ENCODE measurements at regions not wholly inside any gene's neighbourhood (a gene's known extent, or its start where the extent isn't known, plus 50 kb on each side); places are given as distances from the start of the nearest gene placed in this dataset.
"Not testable (repeated sequence)": the region's sequence is repeated elsewhere in the genome, so short reads cannot be mapped to it uniquely, and the experiment has no call there.

DNA sequence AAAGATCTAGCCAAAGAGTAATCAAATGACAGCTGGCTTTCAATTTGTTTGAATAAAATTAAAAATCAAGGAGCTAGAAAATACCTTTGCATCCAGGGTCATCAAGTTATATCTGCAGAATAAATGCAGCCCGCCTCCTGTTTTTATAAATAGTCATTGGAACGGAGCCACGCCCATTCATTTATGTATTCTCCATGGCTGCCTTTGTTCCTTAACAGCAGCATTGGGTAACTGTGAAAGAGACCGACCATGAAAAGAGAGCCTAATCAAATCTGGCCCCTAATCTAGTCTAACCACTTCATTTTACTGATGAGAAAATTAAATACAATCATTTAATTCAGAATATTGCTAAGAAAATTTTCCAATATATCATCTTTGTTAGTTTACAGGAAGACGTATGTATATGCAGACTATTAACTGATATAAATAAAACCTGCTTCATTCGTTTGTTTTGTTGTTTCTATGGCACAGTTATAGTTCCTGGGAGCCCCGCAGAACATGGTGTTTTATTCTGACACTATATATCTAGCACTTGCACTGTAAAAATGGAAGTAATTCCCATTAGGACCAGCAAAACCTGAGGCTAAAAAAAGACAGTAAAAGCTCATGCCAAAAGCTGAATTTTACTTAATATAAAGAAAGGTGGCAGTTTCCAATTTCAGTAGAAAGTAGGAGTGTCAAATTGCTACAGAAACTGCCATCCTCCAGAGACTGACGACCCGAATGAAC lies 111.8 kb upstream of the PALMD start:
- no peak for DNase-seq (ENCODE audit: low read depth in 3 of 3, low spot score in 2 of 3)

GRCh38 chr1:99534638-99534930 lies 111.3 kb upstream of the PALMD start:
- DNase-seq (ENCODE audit: low read depth in 3 of 3, low spot score in 2 of 3) = peak in 1 of 3 donors; percentile 12

DNA sequence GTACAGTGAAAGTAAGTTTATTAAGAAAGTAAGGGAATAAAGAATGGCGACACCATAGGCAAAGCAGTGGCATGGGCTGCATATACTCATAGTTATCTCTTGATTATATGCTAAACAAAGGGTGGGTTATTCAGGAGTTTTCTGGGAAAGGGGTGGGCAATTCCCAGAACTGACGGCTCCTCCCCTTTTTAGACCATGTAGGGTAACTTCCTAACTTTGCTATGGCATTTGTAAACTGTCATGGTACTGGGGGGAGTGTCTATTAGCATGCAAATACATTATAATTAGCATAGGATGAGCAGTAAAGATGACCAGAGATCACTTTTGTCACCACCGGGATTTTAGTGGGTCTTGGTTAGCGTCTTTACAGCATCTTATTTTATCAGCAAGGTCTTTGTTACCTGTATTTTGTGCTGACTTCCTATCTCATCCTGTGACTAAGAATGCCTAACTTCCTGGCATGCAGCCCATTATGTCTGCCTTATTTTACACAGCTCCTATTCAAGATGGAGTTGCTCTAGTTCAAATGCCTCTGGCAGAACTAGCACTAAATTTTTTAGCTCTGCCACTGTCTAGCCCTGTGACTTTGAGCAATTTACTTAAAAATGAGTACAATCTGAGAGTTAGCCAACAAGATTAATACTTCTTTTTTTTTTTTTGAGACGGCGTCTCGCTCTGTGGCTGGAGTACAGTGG lies 110.3 kb upstream of the PALMD start:
- DNase-seq (ENCODE audit: low read depth in 3 of 3, low spot score in 2 of 3) = no peak

DNA sequence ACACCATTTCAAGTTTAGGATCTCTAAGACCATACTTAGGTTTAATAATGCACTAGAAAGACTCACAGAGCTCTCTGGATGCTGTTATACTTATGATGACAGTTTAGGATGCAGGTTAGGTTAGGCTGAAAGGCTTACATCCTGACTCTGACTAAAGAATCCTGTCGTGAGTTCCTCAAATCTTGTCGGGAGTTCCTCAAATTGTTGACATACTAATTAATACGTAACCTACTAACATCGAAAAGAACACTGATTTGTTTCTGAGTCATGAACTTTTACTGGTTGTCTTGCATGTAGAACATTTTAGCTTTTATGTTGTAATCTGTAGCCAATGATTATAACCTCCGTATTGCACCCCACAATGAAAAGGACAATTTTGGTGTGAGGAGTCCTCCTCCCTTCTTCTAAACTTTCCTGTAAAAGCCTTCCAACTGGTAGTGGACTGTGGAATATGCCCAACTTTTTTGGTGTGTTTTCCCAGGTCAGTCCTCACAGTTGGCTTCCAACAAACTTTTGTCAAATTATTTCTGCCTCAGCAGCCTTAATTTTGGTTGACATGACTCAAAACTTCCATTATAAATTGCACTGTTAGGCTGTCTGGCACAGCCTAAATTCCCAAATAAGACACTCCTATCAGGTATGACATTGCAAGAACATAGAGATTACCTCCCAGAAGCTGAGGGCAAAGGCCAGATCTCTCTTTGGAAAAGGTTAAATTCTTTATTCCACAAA lies 107.9 kb upstream of the PALMD start:
- no peak for DNase-seq (ENCODE audit: low read depth in 3 of 3, low spot score in 2 of 3)

DNA sequence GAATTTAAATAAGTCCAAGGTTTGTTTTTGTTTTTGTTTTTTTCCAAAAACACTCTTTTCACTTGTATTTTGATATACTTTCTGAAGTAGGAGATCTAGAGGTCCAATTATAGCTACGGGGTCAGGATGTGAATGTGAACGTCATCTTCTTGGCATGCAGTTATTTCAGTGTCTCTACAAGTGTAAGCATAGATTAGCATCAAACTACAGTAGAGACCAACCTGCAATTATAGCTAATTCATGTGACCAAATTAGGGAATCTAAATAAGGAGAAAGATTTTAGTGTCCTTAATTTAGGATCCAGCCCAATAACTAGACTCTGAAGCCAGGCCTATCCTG lies 107.3 kb upstream of the PALMD start:
- DNase-seq (ENCODE audit: low read depth in 3 of 3, low spot score in 2 of 3) = no peak

DNA sequence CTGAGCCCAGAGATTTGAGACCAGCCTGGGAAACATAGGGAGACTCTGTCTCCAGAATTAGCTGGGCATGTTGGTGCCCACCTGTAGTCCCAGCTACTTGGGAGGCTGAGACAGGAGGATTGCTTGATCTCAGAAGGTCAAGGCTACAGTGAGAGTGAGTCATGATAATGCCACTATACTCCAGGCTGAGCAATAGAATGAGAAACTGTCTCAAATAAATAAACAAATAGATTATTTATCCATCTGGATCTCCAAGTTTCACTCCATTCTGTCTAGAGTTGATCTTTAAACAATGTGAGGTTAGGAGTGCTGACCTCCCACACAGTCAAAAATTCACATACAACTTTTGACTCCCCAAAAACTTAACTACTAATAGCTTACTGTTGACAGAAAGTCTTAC lies 106.8 kb upstream of the PALMD start:
- DNase-seq (ENCODE audit: low read depth in 3 of 3, low spot score in 2 of 3) = no peak

GRCh38 chr1:99540744-99541143 lies 105.2 kb upstream of the PALMD start:
- no peak for DNase-seq (ENCODE audit: low read depth in 3 of 3, low spot score in 2 of 3)

GRCh38 chr1:99544328-99544727 lies 101.6 kb upstream of the PALMD start:
- no peak for DNase-seq (ENCODE audit: low read depth in 3 of 3, low spot score in 2 of 3)

DNA sequence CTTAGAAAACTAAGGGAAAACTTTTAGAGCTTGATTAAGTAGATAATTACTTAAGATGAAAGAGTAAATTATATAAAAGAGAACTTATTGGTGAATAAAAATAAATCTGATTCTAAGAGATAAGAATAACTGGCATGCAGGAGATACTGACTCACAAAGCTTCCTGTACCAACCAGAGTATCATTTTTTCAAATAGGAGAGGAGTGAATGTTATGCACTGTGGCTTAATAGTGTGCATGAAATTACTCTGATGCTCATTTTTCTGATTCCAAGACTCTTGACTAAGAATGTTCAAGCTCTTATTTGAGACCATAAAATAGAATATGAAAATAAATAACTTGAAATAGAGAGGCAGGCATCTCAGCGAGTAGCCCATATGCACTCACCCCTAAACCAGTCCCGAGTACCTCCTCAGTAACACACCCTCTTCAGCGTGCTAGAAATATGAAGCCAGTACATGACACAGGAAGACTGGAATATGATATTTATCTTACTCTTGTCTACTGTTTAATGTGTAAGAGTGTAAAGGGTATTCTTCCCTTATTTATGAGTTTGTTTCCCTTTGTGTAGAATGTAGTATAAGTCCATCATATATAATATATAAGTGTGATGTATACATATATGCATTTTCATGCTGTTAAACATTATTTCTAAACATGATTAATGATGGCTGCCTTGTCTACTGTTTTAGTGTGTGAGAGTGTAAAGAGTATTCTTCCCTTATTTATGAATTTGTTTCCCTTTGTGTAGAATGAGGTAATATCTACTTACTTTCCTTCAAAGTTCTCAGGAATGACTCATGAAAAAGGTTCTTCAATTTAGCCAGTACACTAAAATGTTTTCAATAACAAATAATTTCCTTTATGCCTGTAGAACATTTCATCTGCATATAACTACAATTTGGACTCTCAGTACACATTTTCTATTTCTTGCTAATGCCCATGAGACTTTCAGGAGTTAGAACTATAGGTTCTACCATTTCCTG lies 99.2 kb upstream of the PALMD start:
- DNase-seq (ENCODE audit: low read depth in 3 of 3, low spot score in 2 of 3) = no peak

- no peak for DNase-seq (ENCODE audit: low read depth in 3 of 3, low spot score in 2 of 3)
These were observed 96.8 kb upstream of the PALMD start for GRCh38 chr1:99548943-99549605.

GRCh38 chr1:99550198-99550597 lies 95.7 kb upstream of the PALMD start:
- DNase-seq (ENCODE audit: low read depth in 3 of 3, low spot score in 2 of 3) = no peak

DNA sequence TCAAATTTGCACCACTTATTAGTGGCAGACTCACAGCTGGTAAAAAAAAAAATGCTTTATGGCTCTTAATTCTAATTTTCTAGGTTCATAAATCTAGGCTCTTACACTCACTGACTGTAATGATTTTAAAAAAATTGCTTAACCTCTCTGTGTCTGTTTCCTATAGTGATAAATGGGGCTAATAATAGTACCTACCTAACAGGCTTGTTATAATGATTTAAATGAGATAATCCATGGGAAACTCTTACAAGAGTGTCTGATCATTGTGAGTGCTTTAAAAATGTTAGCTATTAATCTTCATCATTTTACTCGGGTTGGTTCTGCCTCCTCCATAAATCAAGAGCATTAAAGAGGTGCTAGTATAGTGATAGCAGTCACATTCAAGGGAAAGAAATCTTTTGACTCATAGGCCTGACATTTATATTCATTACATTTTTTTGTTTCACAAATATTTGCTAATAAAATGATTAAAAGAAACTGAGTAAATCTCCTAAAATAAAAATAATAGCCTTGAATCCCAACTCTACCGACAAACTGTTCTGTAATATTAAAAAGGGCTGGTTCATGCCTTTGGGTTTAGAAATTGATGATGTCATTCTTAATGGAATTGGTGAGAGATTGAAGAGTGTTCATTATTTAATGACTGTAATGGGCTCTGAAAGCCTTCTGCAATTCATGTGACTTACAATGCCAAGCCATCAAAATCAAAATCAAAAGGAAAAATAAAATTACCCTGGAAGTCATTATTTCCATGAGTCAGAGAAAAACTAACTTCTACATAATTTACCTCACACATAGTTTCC lies 93.9 kb upstream of the PALMD start:
- no peak for DNase-seq (ENCODE audit: low read depth in 3 of 3, low spot score in 2 of 3)

DNA sequence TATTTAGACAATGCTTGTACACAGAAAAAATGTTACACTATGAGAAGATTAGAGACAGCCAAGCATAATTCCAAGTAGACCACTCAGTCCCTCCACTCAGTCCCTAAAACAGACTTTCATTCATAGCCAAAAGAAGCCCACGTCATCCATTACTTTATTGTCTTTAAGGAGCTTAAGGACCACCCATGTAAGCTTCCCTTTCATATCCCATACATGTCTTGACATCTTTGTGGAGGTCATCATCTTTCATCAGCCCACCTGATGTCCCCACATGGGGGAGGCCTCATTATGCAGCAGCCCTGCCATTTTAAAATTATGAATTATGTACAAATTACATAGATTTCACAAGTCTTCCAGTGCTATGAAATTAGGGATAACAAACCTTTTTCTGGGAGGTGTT lies 92.6 kb upstream of the PALMD start:
- DNase-seq (ENCODE audit: low read depth in 3 of 3, low spot score in 2 of 3) = no peak

DNA sequence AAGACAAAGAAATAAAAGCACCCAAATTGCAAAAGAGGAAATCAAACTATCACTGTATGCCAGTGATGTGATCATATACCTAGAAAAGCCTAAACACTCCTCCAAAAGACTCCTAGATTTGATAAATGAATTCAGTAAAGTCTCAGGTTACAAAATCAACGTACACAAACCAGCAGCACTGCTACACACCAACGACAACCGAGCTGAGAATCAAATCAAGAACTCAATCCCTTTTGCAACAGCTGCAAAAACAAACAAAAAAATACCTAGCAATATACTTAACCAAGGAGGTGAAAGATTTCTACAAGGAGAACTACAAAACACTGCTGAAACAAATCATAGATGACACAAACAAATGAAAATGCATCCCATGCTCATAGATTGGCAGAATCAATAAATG lies 92.1 kb upstream of the PALMD start:
- DNase-seq (ENCODE audit: low read depth in 3 of 3, low spot score in 2 of 3) = not testable (repeated sequence)

DNA sequence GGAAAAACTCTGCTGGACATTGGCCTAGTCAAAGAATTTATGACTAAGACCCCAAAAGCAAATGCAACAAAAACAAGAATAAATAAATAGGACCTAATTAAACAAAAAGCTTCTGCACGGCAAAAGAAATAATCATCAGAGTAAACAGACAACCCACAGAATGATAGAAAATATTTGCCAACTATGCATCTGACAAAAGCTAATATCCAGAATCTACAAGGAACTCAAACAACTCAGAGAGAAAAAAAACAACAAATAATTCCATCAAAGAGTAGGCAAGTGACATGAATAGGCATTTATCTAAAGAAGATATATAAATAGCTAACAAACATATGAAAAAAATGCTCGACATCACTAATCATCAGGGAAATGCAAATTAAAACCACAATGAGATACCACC lies 91.2 kb upstream of the PALMD start:
- no peak for DNase-seq (ENCODE audit: low read depth in 3 of 3, low spot score in 2 of 3)

- no peak for DNase-seq (ENCODE audit: low read depth in 3 of 3, low spot score in 2 of 3)
These were observed 88.2 kb upstream of the PALMD start for GRCh38 chr1:99557546-99558202.

DNA sequence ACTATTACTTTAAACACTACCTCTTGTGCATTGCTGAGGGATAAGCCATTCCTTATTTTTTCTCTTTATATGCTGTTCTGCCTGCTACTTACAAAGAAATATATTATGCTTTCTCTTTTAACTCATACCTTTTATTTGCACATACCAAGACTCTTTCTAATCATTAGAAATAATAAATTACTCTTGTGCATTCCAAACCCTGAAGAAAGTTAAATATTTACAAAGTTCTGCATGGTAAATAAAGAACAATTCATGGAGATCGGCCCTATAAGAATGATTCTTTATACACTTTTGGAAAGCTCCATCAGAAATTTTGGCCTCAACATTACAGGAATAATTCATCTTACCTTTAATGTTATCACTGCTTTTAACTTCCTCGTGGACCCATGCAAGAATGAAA lies 86.7 kb upstream of the PALMD start:
- no peak for DNase-seq (ENCODE audit: low read depth in 3 of 3, low spot score in 2 of 3)

DNA sequence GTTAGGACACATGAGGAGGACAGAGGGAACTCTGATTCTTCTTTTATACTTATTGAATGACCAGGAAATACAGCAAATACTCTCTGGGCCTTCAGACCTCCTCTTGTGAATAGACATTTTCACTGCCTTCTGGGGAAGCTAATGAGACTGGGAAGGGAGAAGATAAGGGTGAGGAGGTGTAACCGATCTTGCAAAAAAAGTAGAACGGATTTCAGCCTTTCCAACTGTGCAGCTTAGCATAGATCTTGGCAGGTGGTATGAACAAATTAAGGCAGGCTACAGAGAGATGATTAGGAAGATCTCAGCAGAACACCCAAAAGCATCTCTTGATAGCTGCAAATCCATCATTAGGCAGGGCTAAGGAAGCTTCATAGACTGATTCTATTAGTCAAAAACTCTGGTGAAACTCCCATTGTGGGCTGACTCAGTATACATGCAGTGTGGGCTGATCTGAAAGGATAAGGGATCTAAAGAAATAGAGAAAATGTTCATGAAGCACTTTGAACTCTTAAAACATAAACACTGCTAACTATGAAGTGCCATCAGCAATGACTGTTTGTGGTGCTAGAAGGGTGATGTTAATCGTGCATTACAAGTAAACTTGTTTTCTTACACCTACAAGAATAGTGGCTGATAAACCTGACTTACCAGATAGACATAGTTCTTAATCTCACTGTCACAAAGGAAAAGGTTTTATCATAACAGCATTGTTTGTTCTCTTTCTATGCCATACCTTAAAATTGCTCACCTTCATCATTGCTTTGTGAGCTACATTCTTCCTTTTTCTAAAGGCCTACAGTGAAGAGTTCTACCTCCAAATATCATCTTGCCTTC lies 85.5 kb upstream of the PALMD start:
- no peak for DNase-seq (ENCODE audit: low read depth in 3 of 3, low spot score in 2 of 3)
